H1 (cell line): ENCODE measurements at regions not wholly inside any gene's neighbourhood (a gene's known extent, or its start where the extent isn't known, plus 50 kb on each side); places are given as distances from the start of the nearest gene placed in this dataset.

Source experiments
- CTCF ChIA-PET: fragments of 300-600 bp; sonication (Branson Sonifier 250); formaldehyde crosslinking; loops from one replicate; lab custom pipeline; 2021; ENCODE audit not compliant: partially characterized antibody; lab: Charles Lee
- POLR2A ChIA-PET: fragments of 300-600 bp; sonication (Branson Sonifier 250); formaldehyde crosslinking; loops from one replicate; lab custom pipeline; 2021; ENCODE audit warnings: inconsistent platforms; ENCODE audit not compliant: partially characterized antibody; lab: Charles Lee
- DNase-seq, 2 experiments: peaks; one replicate each; pipeline versions ENCODE4 v3.0.0 to v3.0.0-alpha.2; 2010 to 2022; ENCODE audit warnings: low spot score in 2 of 2, low read depth in 1 of 2, mixed read lengths in 1 of 2
- FAIRE-seq: peaks from 2 replicates; lab custom pipeline; 2011; peaks lifted over from hg19 to GRCh38; lab: Jason Lieb, UNC
- H2AFZ ChIP-seq: 2 replicates; pipeline ENCODE4 v1.8.1; 2012; ENCODE audit warnings: low read length, inconsistent platforms
- H2AK5ac ChIP-seq: 2 replicates; pipeline ENCODE4 v1.6.1; 2013; ENCODE audit warnings: low read depth, low read length
- H2BK120ac ChIP-seq: replicated peaks from 2 replicates; pipeline ENCODE3; 2013; ENCODE audit warnings: low read depth, low read length, inconsistent platforms
- H2BK12ac ChIP-seq: 2 replicates; pipeline ENCODE4 v1.6.1; 2013; ENCODE audit warnings: low read depth, low read length
- H2BK15ac ChIP-seq: 2 replicates; pipeline ENCODE4 v1.6.1; 2013; ENCODE audit warnings: low read length
- H2BK20ac ChIP-seq: 2 replicates; pipeline ENCODE4 v1.6.1; 2013; ENCODE audit warnings: low read length
- H2BK5ac ChIP-seq: 2 replicates; pipeline ENCODE4 v1.6.1; 2013; ENCODE audit warnings: low read depth, low read length
- H3K14ac ChIP-seq: 2 replicates; pipeline ENCODE4 v1.6.1; 2013; ENCODE audit warnings: inconsistent platforms; ENCODE audit not compliant: insufficient read length
- H3K18ac ChIP-seq: 2 replicates; pipeline ENCODE4 v1.6.1; 2013; ENCODE audit warnings: low read length; ENCODE audit errors: extremely low read depth
- H3K23ac ChIP-seq: 2 replicates; pipeline ENCODE4 v1.6.1; 2013; ENCODE audit warnings: inconsistent platforms; ENCODE audit not compliant: insufficient read length
- H3K23me2 ChIP-seq: 2 replicates; pipeline ENCODE4 v1.6.1; 2013; ENCODE audit warnings: low read depth, low read length
- H3K27ac ChIP-seq: 2 replicates; pipeline ENCODE4 v1.6.1; 2011; ENCODE audit warnings: low read depth, low read length, inconsistent platforms
- H3K27me3 ChIP-seq, 4 experiments: replicated peaks in 1 of 4; 1 replicate in 1 of 4; 2 replicates in 3 of 4; pipeline versions ENCODE4 v1.6.1 to v1.8.1; 2011 to 2013; ENCODE audit warnings: low read length in 3 of 4, mild to moderate bottlenecking in 3 of 4, inconsistent platforms in 2 of 4, mixed read lengths in 2 of 4, moderate library complexity in 1 of 4; ENCODE audit not compliant: control insufficient read depth in 3 of 4, insufficient read depth in 3 of 4; ENCODE audit errors: extremely low read depth in 1 of 4
- H3K36me3 ChIP-seq, 4 experiments: 2 replicates each; pipeline versions ENCODE4 v1.6.1 to v1.8.1; 2011 to 2013; ENCODE audit warnings: mild to moderate bottlenecking in 4 of 4, low read length in 3 of 4, moderate library complexity in 2 of 4, control low read depth in 1 of 4, inconsistent platforms in 1 of 4; ENCODE audit not compliant: insufficient read depth in 4 of 4, control insufficient read depth in 2 of 4
- H3K4ac ChIP-seq: replicated peaks from 2 replicates; pipeline ENCODE3; 2013; ENCODE audit warnings: low read length, low read depth, mixed read lengths, inconsistent platforms; ENCODE audit not compliant: insufficient read length
- H3K4me1 ChIP-seq, 4 experiments: replicated peaks in 1 of 4; 1 replicate in 1 of 4; 2 replicates in 3 of 4; pipeline versions ENCODE4 v1.6.1 to v1.8.1; 2011 to 2013; ENCODE audit warnings: low read length in 3 of 4, inconsistent platforms in 2 of 4, mixed read lengths in 1 of 4; ENCODE audit not compliant: insufficient read depth in 4 of 4, control insufficient read depth in 3 of 4
- H3K4me2 ChIP-seq, 2 experiments: 2 replicates each; pipeline versions ENCODE4 v1.6.1 to v1.8.1; 2011 to 2013; ENCODE audit warnings: low read depth in 2 of 2, low read length in 2 of 2, control low read depth in 1 of 2, inconsistent platforms in 1 of 2, mild to moderate bottlenecking in 1 of 2; ENCODE audit not compliant: insufficient read depth in 1 of 2
- H3K4me3 ChIP-seq, 4 experiments: fragments of 200-600, 300-600 bp in 1 of 4; sonication (generic), shearing (Covaris generic), sonication (Bioruptor Twin) in 1 of 4; 2 replicates each; pipeline versions ENCODE4 v1.5.1 to v1.8.1; 2011 to 2016; ENCODE audit warnings: low read length in 4 of 4, low read depth in 3 of 4, control low read depth in 2 of 4, inconsistent platforms in 2 of 4, mild to moderate bottlenecking in 2 of 4, mixed read lengths in 1 of 4, moderate library complexity in 1 of 4; ENCODE audit not compliant: insufficient read depth in 2 of 4; ENCODE audit errors: extremely low read depth in 1 of 4
- H3K56ac ChIP-seq: replicated peaks from 2 replicates; pipeline ENCODE3; 2013; ENCODE audit warnings: low read depth, mild to moderate bottlenecking, mixed read lengths, low read length, inconsistent platforms; ENCODE audit not compliant: insufficient read length
- H3K79me1 ChIP-seq: 2 replicates; pipeline ENCODE4 v1.6.1; 2013; ENCODE audit warnings: low read depth, low read length, control low read depth
- H3K79me2 ChIP-seq, 2 experiments: 2 replicates each; pipeline versions ENCODE4 v1.6.1 to v1.8.1; 2012 to 2013; ENCODE audit warnings: low read length in 2 of 2, mild to moderate bottlenecking in 2 of 2, inconsistent platforms in 1 of 2; ENCODE audit not compliant: insufficient read depth in 2 of 2, control insufficient read depth in 1 of 2
- H3K9ac ChIP-seq, 4 experiments: replicated peaks in 1 of 4; 1 replicate in 1 of 4; 2 replicates in 3 of 4; pipeline versions ENCODE4 v1.6.1 to v1.8.1; 2011 to 2013; ENCODE audit warnings: low read depth in 3 of 4, low read length in 3 of 4, control low read depth in 2 of 4, mild to moderate bottlenecking in 2 of 4, moderate library complexity in 2 of 4, inconsistent platforms in 1 of 4; ENCODE audit errors: extremely low read depth in 1 of 4
- H3K9me3 ChIP-seq, 2 experiments: 2 replicates each; pipeline versions ENCODE4 v1.6.1 to v1.8.1; 2012 to 2013; ENCODE audit warnings: mild to moderate bottlenecking in 2 of 2, moderate library complexity in 2 of 2, control low read depth in 1 of 2, inconsistent platforms in 1 of 2, low read depth in 1 of 2, low read length in 1 of 2, mixed read lengths in 1 of 2; ENCODE audit not compliant: insufficient read depth in 2 of 2
- H4K20me1 ChIP-seq, 2 experiments: replicated peaks in 1 of 2; 2 replicates each; pipeline versions ENCODE3 to v1.8.1; 2011 to 2013; ENCODE audit warnings: inconsistent platforms in 2 of 2, low read length in 2 of 2, mild to moderate bottlenecking in 1 of 2; ENCODE audit not compliant: insufficient read depth in 2 of 2, control insufficient read depth in 1 of 2
- H4K5ac ChIP-seq: 2 replicates; pipeline ENCODE4 v1.6.1; 2013; ENCODE audit warnings: low read length, low read depth, mixed read lengths, inconsistent platforms; ENCODE audit not compliant: insufficient read length
- H4K8ac ChIP-seq: 2 replicates; pipeline ENCODE4 v1.8.0; 2013; ENCODE audit warnings: mild to moderate bottlenecking, moderate library complexity, low read length, inconsistent platforms; ENCODE audit not compliant: insufficient read depth; ENCODE audit errors: extremely low read depth
- H4K91ac ChIP-seq: replicated peaks from 2 replicates; pipeline ENCODE3; 2013; ENCODE audit warnings: low read length, mixed read lengths, inconsistent platforms; ENCODE audit not compliant: insufficient read length
- CHD7 ChIP-seq: fragments of 300-600 bp; sonication (generic); IDR thresholded peaks from 2 replicates; pipeline ENCODE4 v1.7.1; 2012; ENCODE audit warnings: low read length, moderate library complexity, mild to moderate bottlenecking, inconsistent platforms; ENCODE audit not compliant: insufficient replicate concordance
- WGBS, 2 experiments: shearing (Covaris generic) in 1 of 2; methylation state at CpG; one replicate each; pipeline versions ENCODE4 v1.1.6 to v1.1.7; 2013 to 2015; ENCODE audit warnings: low lambda C conversion rate in 2 of 2, mixed read lengths in 2 of 2, inconsistent platforms in 1 of 2, low coverage in 1 of 2, missing lambda C conversion rate in 1 of 2; ENCODE audit not compliant: insufficient replicate concordance in 2 of 2, insufficient coverage in 1 of 2, insufficient read length in 1 of 2; ENCODE audit errors: extremely low coverage in 1 of 2, missing lambda C conversion rate in 1 of 2; 5-methylcytosine and 5-hydroxymethylcytosine counted together

- H2BK15ac ChIP-seq = no peak overlapping the region
- H3K23me2 ChIP-seq = no peaks in the 10 kb centered on the region
- no peak overlapping the region for H3K9ac ChIP-seq
- H3K56ac ChIP-seq = no peak overlapping the region
- no peak overlapping the region for H2AFZ ChIP-seq
- no peak overlapping the region for H3K14ac ChIP-seq
- no peak overlapping the region for H2AK5ac ChIP-seq
- ChIA-PET CTCF (interaction anchor here (0.5 to 1.8 kb wide), 5 partner anchors 27 to 101 kb away, joined by 3 to 7 read pairs (median 4); no protein-coding TSS in a partner anchor), POLR2A (no interaction called here)
- H3K27me3 ChIP-seq = no peaks in the 10 kb centered on the region
- no peak overlapping the region for H3K23ac ChIP-seq
- H3K18ac ChIP-seq = no peak overlapping the region
- no peak overlapping the region for H3K4me3 ChIP-seq
- no peak overlapping the region for H4K5ac ChIP-seq
- H3K79me2 ChIP-seq = no peaks in the 10 kb centered on the region
- 84% methylated on average over 4 of the region's 4 CpGs; no CpG with 5 or more reads in 1 of the 2 experiments for WGBS, 2 experiments
- H2BK5ac ChIP-seq = no peak overlapping the region
- no peaks in the 10 kb centered on the region for H3K79me1 ChIP-seq
- H3K27ac ChIP-seq = no peak overlapping the region
- no peaks in the 10 kb centered on the region for H3K4me1 ChIP-seq
- H4K20me1 ChIP-seq = no peaks in the 10 kb centered on the region
- H3K4ac ChIP-seq = no peak overlapping the region
- H3K36me3 ChIP-seq = no peaks in the 10 kb centered on the region
- H2BK20ac ChIP-seq = no peak overlapping the region
- H4K8ac ChIP-seq = no peak overlapping the region
- no peak overlapping the region for H3K4me2 ChIP-seq
- DNase-seq (no peak), FAIRE-seq (no peak)
- no peaks in the 10 kb centered on the region for H3K9me3 ChIP-seq
- H4K91ac ChIP-seq = no peak overlapping the region
- H2BK12ac ChIP-seq = no peak overlapping the region
- H2BK120ac ChIP-seq = no peak overlapping the region
- no peak for TF ChIP-seq CHD7
Measured at GRCh38 chr17:33550261-33550660, 257.2 kb upstream of the ASIC2 start.
